OCI-LY1 (cell line): ENCODE measurements at regions not wholly inside any gene's neighbourhood (a gene's known extent, or its start where the extent isn't known, plus 50 kb on each side); places are given as distances from the start of the nearest gene placed in this dataset.

Experiments
- H2AFZ ChIP-seq: fragments of 200-600 bp; sonication (generic), shearing (Covaris generic); 2 replicates; pipeline ENCODE4 v1.6.0; 2014; ENCODE audit warnings: antibody characterized with exemption, mild to moderate bottlenecking, low read length
- H3F3A ChIP-seq: fragments of 200-600 bp; sonication (generic), shearing (Covaris generic); 2 replicates; pipeline ENCODE4 v1.6.0; 2014; ENCODE audit warnings: mild to moderate bottlenecking, antibody characterized with exemption, low read length, moderate library complexity; ENCODE audit not compliant: insufficient read depth
- H3K27ac ChIP-seq: fragments of 200-600 bp; sonication (generic); 2 replicates; pipeline ENCODE4 v1.5.1; 2014; ENCODE audit warnings: low read length, mixed run types, mild to moderate bottlenecking, low read depth; ENCODE audit not compliant: poor library complexity, severe bottlenecking
- H3K27me3 ChIP-seq: fragments of 200-600 bp; sonication (generic); 2 replicates; pipeline ENCODE4 v1.6.0; 2014; ENCODE audit warnings: antibody characterized with exemption, mild to moderate bottlenecking, low read length, moderate library complexity; ENCODE audit not compliant: insufficient read depth
- H3K36me3 ChIP-seq: fragments of 200-600 bp; sonication (generic); 2 replicates; pipeline ENCODE4 v1.6.1; 2014; ENCODE audit warnings: mild to moderate bottlenecking, antibody characterized with exemption, low read length, moderate library complexity, mixed read lengths; ENCODE audit not compliant: insufficient read depth
- H3K4me1 ChIP-seq: fragments of 200-600 bp; sonication (generic); 2 replicates; pipeline ENCODE4 v1.5.1; 2014; ENCODE audit warnings: mild to moderate bottlenecking, low read length, moderate library complexity; ENCODE audit not compliant: insufficient read depth, severe bottlenecking
- H3K4me2 ChIP-seq: fragments of 200-600 bp; sonication (generic), shearing (Covaris generic); 2 replicates; pipeline ENCODE4 v1.6.1; 2014; ENCODE audit warnings: low read length
- H3K4me3 ChIP-seq: fragments of 200-600 bp; sonication (generic); 2 replicates; pipeline ENCODE4 v1.5.1; 2014; ENCODE audit warnings: low read length, low read depth, mild to moderate bottlenecking, mixed read lengths; ENCODE audit not compliant: poor library complexity, severe bottlenecking
- H3K79me2 ChIP-seq: fragments of 200-600 bp; shearing (Covaris generic); 2 replicates; pipeline ENCODE4 v1.6.1; 2016; ENCODE audit warnings: mixed run types, low read length, mixed read lengths; ENCODE audit not compliant: insufficient read depth
- H3K9ac ChIP-seq: fragments of 200-600 bp; sonication (generic), shearing (Covaris generic); 2 replicates; pipeline ENCODE4 v1.6.1; 2014; ENCODE audit warnings: mild to moderate bottlenecking, low read length, mixed read lengths
- H3K9me2 ChIP-seq: fragments of 200-600 bp; sonication (generic), shearing (Covaris generic); 2 replicates; pipeline ENCODE4 v1.6.1; 2014; ENCODE audit warnings: low read depth, mild to moderate bottlenecking, low read length, mixed read lengths
- H3K9me3 ChIP-seq: fragments of 200-600 bp; shearing (Covaris generic); 2 replicates; pipeline ENCODE4 v1.6.1; 2014; ENCODE audit warnings: low read length, mixed read lengths
- H4K20me1 ChIP-seq: fragments of 200-600 bp; sonication (generic), shearing (Covaris generic); 2 replicates; pipeline ENCODE4 v1.6.0; 2016; ENCODE audit warnings: mild to moderate bottlenecking, low read length; ENCODE audit not compliant: insufficient read depth
- CTCF ChIP-seq: fragments of 200-600 bp; sonication (generic), shearing (Covaris generic); IDR thresholded peaks from 2 replicates; pipeline ENCODE4 v1.5.1; 2017; ENCODE audit warnings: mild to moderate bottlenecking, antibody characterized with exemption, low read length, moderate library complexity, mixed read lengths
- EZH2 ChIP-seq: fragments of 200-600 bp; sonication (generic), shearing (Covaris generic); IDR thresholded peaks from 2 replicates; pipeline ENCODE4 v1.8.0; 2017; ENCODE audit warnings: borderline replicate concordance, mixed run types, mild to moderate bottlenecking, antibody characterized with exemption, low read length, moderate library complexity, mixed read lengths

GRCh38 chr9:82419696-82420486 lies 431.3 kb downstream of the SPATA31D1 start:
- Histone ChIP-seq H3K4me3 (no peak overlapping the region), H3K4me2 (no peak overlapping the region), H3F3A (no peaks in the 10 kb centered on the region), H4K20me1 (no peaks in the 10 kb centered on the region), H3K9me3 (no peaks in the 10 kb centered on the region), H2AFZ (no peak overlapping the region), H3K27ac (no peak overlapping the region), H3K4me1 (peaks cover 11% of the 10 kb centered on the region), H3K9me2 (no peaks in the 10 kb centered on the region), H3K36me3 (no peaks in the 10 kb centered on the region; the same call in 1 of the 2 replicates), H3K9ac (no peak overlapping the region), H3K79me2 (no peaks in the 10 kb centered on the region), H3K27me3 (no peaks in the 10 kb centered on the region)
- TF ChIP-seq CTCF (no peak), EZH2 (no peak)

- Histone ChIP-seq H4K20me1 (no peaks in the 10 kb centered on the region), H2AFZ (no peak overlapping the region), H3K27me3 (no peaks in the 10 kb centered on the region), H3K27ac (no peak overlapping the region), H3F3A (no peaks in the 10 kb centered on the region), H3K9me2 (no peaks in the 10 kb centered on the region), H3K79me2 (no peaks in the 10 kb centered on the region), H3K4me3 (no peak overlapping the region), H3K36me3 (no peaks in the 10 kb centered on the region; the same call in 1 of the 2 replicates), H3K9me3 (no peaks in the 10 kb centered on the region), H3K4me1 (peaks cover 11% of the 10 kb centered on the region), H3K9ac (no peak overlapping the region), H3K4me2 (no peak overlapping the region)
- no peak for TF ChIP-seq EZH2
Measured at GRCh38 chr9:82421498-82421897, 432.9 kb downstream of the SPATA31D1 start.

- H3K79me2 ChIP-seq, result no peaks in the 10 kb centered on the region
- no peaks in the 10 kb centered on the region for H3K27me3 ChIP-seq
- no peak overlapping the region for H2AFZ ChIP-seq
- no peaks in the 10 kb centered on the region for H3K9me2 ChIP-seq
- H3K9me3 ChIP-seq, result no peaks in the 10 kb centered on the region
- H3K4me3 ChIP-seq, result no peak overlapping the region
- no peak for TF ChIP-seq EZH2
- no peak for TF ChIP-seq CTCF
- H3F3A ChIP-seq, result no peaks in the 10 kb centered on the region
- H3K36me3 ChIP-seq, result no peaks in the 10 kb centered on the region; the same call in 1 of the 2 replicates
- no peak overlapping the region for H3K27ac ChIP-seq
- no peak overlapping the region for H3K9ac ChIP-seq
- no peaks in the 10 kb centered on the region for H3K4me1 ChIP-seq
- H3K4me2 ChIP-seq, result no peak overlapping the region
- no peaks in the 10 kb centered on the region for H4K20me1 ChIP-seq
Measured at GRCh38 chr9:82423700-82424099, 435.1 kb downstream of the SPATA31D1 start.
